ENCODE measurements at regions not wholly inside any gene's neighbourhood (a gene's known extent, or its start where the extent isn't known, plus 50 kb on each side); places are given as distances from the start of the nearest gene placed in this dataset.

DNA sequence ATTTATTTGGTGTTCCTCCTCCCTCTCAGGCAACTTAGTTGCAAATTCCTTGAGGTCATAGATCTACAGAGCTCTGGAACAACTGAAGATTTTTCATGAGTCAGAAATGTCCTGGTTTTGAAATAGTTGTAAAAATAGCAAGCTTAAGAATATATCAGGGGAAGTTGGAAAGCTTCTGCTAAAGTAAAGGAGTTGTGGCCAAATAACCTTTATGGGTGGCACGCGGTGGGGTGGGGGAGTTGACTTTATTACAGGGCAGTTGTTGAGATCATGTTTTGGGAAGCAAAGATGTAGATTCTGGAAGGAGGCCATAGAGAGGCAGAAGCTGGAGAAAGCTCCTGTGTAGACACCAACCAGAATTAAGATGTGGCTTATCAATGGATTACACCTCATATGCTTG lies 326.0 kb upstream of the MTPN start:
- TF ChIP-seq CTCF (IDR thresholded peaks at IDR 0.05) (no peak), POLR2A (IDR thresholded peaks at IDR 0.05) (no peak), POLR2AphosphoS5 (IDR thresholded peaks at IDR 0.05) (no peak)

All from prostate gland (tissue), 2 donors.